ENCODE measurements at regions not wholly inside any gene's neighbourhood (a gene's known extent, or its start where the extent isn't known, plus 50 kb on each side); places are given as distances from the start of the nearest gene placed in this dataset.

- Histone ChIP-seq H3K9ac (ENCODE audit: low read length) (no peak overlapping the region), H3F3A (ENCODE audit: insufficient read depth, low read length, poor library complexity, severe bottlenecking) (no peaks in the 10 kb centered on the region), H2AFZ (ENCODE audit: low read depth, low read length) (no peak overlapping the region), H3K4me3 (ENCODE audit: low read length) (no peak overlapping the region), H3K27me3 (ENCODE audit: insufficient read depth, low read depth, low read length) (no peaks in the 10 kb centered on the region), H3K27ac (ENCODE audit: low read length) (no peak overlapping the region), H4K20me1 (ENCODE audit: insufficient read depth) (no peaks in the 10 kb centered on the region), H3K9me3 (ENCODE audit: low read length) (no peaks in the 10 kb centered on the region), H3K9me2 (ENCODE audit: insufficient read depth, low read length) (no peaks in the 10 kb centered on the region), H3K36me3 (ENCODE audit: insufficient read depth, low read length) (no peaks in the 10 kb centered on the region), H3K4me2 (ENCODE audit: low read length) (no peak overlapping the region), H3K79me2 (replicated peaks; ENCODE audit: insufficient read depth, low read length) (no peaks in the 10 kb centered on the region)
- no peak for TF ChIP-seq EP300 (conservative IDR thresholded peaks at IDR 0.05; ENCODE audit: poor library complexity, severe bottlenecking)
- no peak for TF ChIP-seq EZH2 (IDR thresholded peaks at IDR 0.05; ENCODE audit: borderline replicate concordance, insufficient read depth, low read length, poor library complexity, severe bottlenecking)
- no peak for TF ChIP-seq REST (IDR thresholded peaks at IDR 0.05; ENCODE audit: borderline replicate concordance)
- no peak for TF ChIP-seq MXI1 (conservative IDR thresholded peaks at IDR 0.05; ENCODE audit: poor library complexity, severe bottlenecking)
- no peak for TF ChIP-seq SMC3 (conservative IDR thresholded peaks at IDR 0.05; ENCODE audit: poor library complexity)
- no peak for TF ChIP-seq CTCF (IDR thresholded peaks at IDR 0.05; ENCODE audit: poor library complexity, severe bottlenecking)
- no peak for TF ChIP-seq RAD21 (conservative IDR thresholded peaks at IDR 0.05)
- TF ChIP-seq POLR2AphosphoS5 (IDR thresholded peaks at IDR 0.05): no peak
- no peak for TF ChIP-seq TAF1 (IDR thresholded peaks at IDR 0.05; ENCODE audit: low read depth)
Measured at GRCh38 chr4:79232540-79232939, 93.3 kb downstream of the NAA11 start.

GRCh38 chr4:79227860-79228259 lies 98.0 kb downstream of the NAA11 start:
- H3K9me2 ChIP-seq (ENCODE audit: insufficient read depth, low read length): no peaks in the 10 kb centered on the region
- no peak overlapping the region for H2AFZ ChIP-seq (ENCODE audit: low read depth, low read length)
- H3K36me3 ChIP-seq (ENCODE audit: insufficient read depth, low read length): no peaks in the 10 kb centered on the region
- H3K4me2 ChIP-seq (ENCODE audit: low read length): no peak overlapping the region
- H3K4me3 ChIP-seq (ENCODE audit: low read length): no peak overlapping the region
- no peaks in the 10 kb centered on the region for H3K79me2 ChIP-seq (replicated peaks; ENCODE audit: insufficient read depth, low read length)
- no peaks in the 10 kb centered on the region for H3K27me3 ChIP-seq (ENCODE audit: insufficient read depth, low read depth, low read length)
- no peaks in the 10 kb centered on the region for H3K9me3 ChIP-seq (ENCODE audit: low read length)
- H3K9ac ChIP-seq (ENCODE audit: low read length): no peak overlapping the region
- H4K20me1 ChIP-seq (ENCODE audit: insufficient read depth): no peaks in the 10 kb centered on the region
- H3K27ac ChIP-seq (ENCODE audit: low read length): no peak overlapping the region
- H3F3A ChIP-seq (ENCODE audit: insufficient read depth, low read length, poor library complexity, severe bottlenecking): no peaks in the 10 kb centered on the region
- TF ChIP-seq MXI1 (conservative IDR thresholded peaks at IDR 0.05; ENCODE audit: poor library complexity, severe bottlenecking) (no peak), REST (IDR thresholded peaks at IDR 0.05; ENCODE audit: borderline replicate concordance) (no peak)
